T1000 (cell line): ENCODE measurements at regions not wholly inside any gene's neighbourhood (a gene's known extent, or its start where the extent isn't known, plus 50 kb on each side); places are given as distances from the start of the nearest gene placed in this dataset.

Source experiments
- DNase-seq: peaks from one replicate; lab custom pipeline; 2025; ENCODE audit warnings: mixed read lengths; lab: John Stamatoyannopoulos, UW

GRCh38 chr2:226652983-226653765, 146.4 kb downstream of the IRS1 start:
- DNase-seq, result no peak

DNA sequence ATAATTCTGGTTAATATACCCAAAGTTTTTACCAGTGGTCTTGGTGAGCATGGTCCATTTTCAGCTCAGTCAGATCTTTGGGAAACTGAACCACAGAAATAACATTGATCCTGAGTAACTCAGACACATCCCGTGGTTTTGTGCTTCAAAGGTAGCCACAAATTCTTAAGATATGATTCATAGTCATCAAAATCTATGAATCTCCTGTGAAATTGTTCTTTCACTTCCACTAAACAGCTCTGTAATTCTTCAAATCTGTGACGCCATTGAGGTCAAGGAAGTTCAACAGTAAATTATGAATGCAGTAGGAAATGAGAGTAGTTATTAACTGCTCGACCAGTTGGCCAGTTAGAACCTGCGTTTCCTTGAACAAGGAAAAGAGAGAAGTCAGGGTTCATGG, 147.3 kb downstream of the IRS1 start:
- DNase-seq, result no peak

GRCh38 chr2:226649871-226650660, 149.6 kb downstream of the IRS1 start:
- DNase-seq, result peak; percentile 82

- DNase-seq, result no peak
Observed at GRCh38 chr2:226649201-226649600, 150.4 kb downstream of the IRS1 start.

DNA sequence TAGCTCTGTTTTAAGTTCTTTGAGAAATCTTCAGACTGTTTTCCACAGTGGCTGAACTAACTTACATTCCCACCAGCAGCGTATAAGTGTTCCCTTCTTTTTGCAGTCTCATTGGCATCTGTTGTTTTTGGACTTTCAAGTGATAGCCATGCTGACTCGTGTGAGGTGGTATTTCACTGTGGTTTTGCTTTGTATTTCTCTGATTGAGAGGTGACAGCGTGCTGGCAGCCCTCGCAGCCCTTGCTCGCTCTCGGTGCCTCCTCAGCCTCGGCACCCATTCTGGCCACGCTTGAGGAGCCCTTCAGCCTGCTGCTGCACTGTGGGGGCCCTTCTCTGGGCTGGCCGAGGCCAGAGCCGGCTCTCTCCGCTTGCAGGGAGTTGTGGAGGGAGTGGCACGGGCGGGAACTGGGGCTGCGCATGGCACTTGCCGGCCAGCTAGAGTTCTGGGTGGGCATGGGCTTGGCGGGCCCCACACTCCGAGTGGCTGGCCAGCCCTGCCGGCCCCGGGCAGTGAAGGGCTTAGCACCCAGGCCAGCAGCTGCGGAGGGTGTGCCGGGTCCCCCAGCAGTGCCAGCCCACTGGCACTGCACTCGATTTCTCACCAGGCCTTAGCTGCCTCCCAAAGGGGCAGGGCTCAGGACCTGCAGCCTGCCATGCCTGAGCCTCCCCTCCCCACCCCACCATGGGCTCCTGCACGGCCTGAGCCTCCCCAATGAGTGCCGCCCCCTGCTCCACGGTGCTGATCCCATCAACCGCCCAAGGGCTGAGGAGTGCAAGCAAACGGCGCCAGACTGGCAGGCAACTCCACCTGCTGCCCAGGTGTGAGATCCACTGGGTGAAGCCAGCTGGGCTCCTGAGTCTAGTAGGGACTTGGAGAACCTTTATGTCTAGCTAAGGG, 151.8 kb downstream of the IRS1 start:
- DNase-seq, result no peak

GRCh38 chr2:226644399-226644865, 155.2 kb downstream of the IRS1 start:
- DNase-seq, result no peak

GRCh38 chr2:226643946-226644282, 155.7 kb downstream of the IRS1 start:
- no peak for DNase-seq

DNA sequence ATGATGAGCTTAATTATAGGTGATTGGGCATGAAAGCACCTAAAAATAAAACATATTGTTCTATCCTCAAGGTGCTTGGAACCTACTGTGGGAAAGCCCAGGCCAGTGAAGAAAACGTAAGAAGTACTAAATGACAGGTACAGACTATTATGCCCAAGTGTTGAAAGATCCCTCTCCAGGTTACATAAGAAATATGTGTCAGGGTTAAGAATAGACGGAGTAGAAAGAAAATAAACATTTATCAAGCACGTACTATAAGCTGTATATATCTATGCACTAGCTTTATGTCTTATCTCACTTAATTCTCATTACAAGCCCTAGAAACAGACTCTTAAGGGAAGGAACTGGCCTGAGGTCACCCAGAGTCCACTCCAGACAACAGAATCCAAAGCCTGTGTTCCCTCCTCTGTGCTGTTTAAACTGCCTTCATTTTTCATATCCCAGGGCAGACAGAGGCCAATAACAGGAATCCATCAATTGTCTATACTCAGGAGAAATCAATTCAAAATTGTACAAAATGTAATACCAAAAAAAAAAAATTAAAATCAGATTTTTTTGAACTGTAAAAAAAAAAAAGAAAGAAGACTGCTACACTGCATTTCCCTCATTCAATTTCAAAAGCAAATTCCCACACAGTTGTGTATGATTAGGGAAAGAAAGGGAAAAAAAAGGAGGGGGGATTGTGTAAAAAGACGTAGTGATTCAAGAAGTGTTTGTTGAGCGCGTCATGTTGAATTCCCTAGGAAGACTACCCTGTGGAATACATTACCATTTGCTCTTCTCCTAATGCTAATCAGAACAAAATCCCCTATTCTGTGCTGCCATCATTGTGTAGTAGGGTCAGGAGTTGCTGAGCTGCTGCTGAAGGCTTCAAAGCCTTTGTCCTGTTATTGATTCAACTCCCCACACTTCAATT, 156.3 kb downstream of the IRS1 start:
- DNase-seq, result no peak

DNA sequence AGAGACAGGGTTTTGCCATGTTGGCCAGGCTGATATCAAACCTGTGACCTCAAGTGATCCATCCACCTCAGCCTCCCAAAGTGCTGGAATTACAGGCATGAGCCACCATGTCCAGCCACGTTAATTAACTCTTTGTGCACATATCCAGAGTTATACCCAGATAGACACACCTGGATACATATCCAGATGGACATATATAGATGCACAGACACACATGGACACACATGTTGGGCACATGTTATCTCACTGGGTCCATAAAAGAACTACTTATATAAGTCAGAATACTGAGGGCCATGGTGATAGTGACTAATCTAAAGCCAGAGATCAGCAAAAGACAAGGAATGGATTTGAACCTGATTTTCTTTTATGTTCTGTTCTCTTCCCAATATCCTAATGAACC, 158.6 kb downstream of the IRS1 start:
- no peak for DNase-seq

GRCh38 chr2:226640501-226640900, 159.1 kb downstream of the IRS1 start:
- no peak for DNase-seq

DNA sequence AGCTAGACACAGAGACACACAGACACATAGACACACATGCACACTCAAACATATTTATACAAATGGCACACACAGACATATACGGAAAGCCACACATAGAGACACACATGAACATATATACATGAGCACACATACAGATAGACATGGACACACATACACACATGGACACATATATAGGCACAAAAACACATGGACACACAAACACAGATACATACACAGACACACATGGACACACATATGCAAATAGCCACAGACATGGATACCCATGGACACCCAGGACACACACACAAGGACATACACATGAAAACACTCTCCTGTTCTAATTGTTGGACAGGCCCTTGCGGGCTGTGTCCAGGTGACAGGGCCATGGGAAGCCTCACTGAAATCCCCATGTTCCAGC, 160.1 kb downstream of the IRS1 start:
- DNase-seq, result no peak

- no peak for DNase-seq
Observed at GRCh38 chr2:226638576-226638975, 161.0 kb downstream of the IRS1 start.

DNA sequence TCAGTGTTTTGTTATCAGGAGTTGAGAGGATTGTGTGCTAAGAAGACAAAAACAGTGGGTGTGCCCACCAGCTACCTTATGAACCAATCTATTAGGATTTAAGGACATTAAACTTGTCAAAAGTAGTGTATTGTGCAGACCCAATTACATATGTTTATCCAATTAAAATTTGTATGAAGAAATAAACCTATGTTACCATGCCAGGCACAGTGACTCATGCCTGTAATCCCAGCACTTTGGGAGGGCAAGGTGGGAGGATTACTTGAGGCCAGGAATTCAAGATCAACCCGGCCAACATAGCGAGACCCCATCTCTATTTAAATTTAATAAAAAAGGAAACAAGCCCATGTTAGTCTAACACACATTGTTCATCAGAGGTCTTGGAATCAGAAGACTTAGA, 162.2 kb downstream of the IRS1 start:
- no peak for DNase-seq

DNA sequence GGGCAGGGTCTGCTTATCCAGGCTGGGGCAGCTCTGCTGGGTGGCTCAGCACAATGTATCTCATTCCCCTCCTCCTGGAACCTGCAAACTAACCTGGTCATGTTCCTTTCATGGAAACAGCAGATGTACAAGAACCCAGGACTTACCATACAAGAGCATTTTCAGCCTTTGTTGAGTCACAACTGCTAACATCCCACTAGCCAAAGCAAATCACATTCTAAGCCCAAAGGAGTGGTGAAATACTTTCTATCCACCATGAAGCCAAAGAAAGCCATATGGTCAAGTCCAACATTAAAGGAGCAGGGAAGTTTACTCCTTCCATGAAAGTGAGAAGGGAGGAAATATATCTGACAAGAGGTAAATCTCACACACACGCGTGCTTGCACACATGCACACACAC, 163.0 kb downstream of the IRS1 start:
- no peak for DNase-seq

DNA sequence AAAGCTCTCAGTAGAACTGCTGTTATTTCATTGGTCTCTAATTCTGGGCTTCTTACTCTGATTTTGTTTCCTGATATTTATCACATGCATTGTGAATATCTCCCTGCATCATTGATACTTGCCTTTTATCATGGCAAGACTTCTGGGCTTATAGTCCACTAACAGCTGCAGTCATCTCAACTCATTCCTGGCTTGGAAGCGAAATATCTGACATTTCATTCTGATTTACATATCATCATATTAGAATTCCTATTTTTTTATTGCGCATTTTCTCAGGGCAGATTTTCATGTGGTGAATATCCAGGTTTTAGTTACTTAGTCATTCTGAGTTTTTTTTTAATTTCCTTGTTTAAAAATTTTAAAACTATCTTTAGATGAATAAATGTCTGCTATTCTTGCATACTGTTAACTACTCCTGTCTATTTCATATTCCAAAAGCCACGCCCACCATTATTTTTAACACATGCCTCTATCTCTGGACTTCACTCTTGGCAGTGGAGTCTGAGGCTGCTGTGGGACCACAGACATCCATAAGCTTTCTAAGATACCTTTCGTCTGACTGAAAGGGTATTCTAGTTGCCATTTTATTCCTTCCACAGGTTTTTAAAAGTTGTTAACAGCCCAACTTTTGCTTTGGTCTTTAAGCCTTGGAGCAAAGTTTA, 164.5 kb downstream of the IRS1 start:
- DNase-seq, result no peak

- DNase-seq, result no peak
Observed at GRCh38 chr2:226631671-226632070, 167.9 kb downstream of the IRS1 start.

- no peak for DNase-seq
Observed at GRCh38 chr2:226631187-226631586, 168.4 kb downstream of the IRS1 start.

DNA sequence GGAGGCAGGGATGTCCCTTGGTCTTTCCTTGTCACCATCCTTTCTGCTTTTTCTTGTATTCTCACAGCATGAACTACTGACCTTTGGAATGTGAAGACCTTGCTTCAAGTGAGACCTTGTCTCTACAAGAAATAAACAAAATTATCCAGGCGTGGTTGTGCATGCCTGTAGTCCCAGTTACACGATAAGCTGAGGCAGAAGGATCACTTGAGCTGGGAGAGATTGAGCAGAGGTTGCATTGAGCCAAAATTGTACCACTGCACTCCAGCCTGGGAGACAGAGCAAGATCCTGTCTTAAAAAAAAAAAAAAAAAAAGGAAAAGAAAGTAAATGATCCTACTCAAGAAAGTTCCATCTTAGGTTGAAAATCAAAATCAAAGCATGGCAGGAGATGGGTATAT, 173.7 kb downstream of the IRS1 start:
- DNase-seq, result no peak

- DNase-seq, result no peak
Observed at GRCh38 chr2:226623587-226624368, 175.8 kb downstream of the IRS1 start.

GRCh38 chr2:226622484-226622883, 177.1 kb downstream of the IRS1 start:
- no peak for DNase-seq
